ENCODE measurements at regions not wholly inside any gene's neighbourhood (a gene's known extent, or its start where the extent isn't known, plus 50 kb on each side); places are given as distances from the start of the nearest gene placed in this dataset.

DNA sequence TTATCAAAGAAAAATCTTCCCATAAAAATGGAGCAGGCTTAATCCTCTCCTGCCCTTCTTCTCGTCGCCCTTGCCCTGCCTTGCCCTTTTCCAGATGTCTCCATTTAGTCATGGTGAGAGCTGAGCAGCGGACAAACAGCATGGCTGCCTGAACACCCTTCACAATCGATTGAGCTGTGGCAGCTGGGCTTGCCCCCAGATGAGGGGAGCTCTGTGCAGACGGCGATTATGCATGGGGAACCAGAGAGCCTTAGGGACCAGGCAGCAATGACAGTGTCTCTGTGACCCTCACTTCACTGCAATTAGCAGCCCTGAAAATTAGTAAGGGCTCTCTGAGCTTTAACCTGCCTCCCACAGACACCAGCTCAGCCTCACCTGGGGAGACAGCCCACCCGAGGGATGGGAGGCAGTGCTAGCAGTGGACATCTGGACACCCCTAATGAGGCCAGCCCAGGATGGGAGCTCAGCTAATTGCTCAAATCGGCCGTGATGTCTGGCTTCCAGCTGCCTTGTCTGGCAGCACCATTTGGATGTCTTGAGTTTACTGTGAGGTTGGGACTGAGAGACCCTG, 365.7 kb downstream of the TNS1 start:
- H3K9me2 ChIP-seq (ENCODE audit: insufficient read depth), result no peaks in the 10 kb centered on the region
- H4K20me1 ChIP-seq (ENCODE audit: insufficient read depth), result no peaks in the 10 kb centered on the region
- no peak for TF ChIP-seq EZH2 (IDR thresholded peaks at IDR 0.05; ENCODE audit: low read depth)
- TF ChIP-seq, protein P1, sequence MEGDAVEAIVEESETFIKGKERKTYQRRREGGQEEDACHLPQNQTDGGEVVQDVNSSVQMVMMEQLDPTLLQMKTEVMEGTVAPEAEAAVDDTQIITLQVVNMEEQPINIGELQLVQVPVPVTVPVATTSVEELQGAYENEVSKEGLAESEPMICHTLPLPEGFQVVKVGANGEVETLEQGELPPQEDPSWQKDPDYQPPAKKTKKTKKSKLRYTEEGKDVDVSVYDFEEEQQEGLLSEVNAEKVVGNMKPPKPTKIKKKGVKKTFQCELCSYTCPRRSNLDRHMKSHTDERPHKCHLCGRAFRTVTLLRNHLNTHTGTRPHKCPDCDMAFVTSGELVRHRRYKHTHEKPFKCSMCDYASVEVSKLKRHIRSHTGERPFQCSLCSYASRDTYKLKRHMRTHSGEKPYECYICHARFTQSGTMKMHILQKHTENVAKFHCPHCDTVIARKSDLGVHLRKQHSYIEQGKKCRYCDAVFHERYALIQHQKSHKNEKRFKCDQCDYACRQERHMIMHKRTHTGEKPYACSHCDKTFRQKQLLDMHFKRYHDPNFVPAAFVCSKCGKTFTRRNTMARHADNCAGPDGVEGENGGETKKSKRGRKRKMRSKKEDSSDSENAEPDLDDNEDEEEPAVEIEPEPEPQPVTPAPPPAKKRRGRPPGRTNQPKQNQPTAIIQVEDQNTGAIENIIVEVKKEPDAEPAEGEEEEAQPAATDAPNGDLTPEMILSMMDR (conservative IDR thresholded peaks at IDR 0.05), result no peak
- H3F3A ChIP-seq (ENCODE audit: insufficient read depth, low read depth), result no peaks in the 10 kb centered on the region
- no peak overlapping the region for H2AFZ ChIP-seq
- BruUV-seq (replicated peaks), result no TSS peak
- ChIA-PET POLR2A (ENCODE audit: unreplicated experiment) (interaction anchor here (0.6 kb wide), 2 partner anchors 14 to 49 kb away, joined by 3 read pairs; no protein-coding TSS in a partner anchor), CTCF (no interaction called here)
- no peak overlapping the region for H3K4me2 ChIP-seq
- H3K4me1 ChIP-seq (replicated peaks; ENCODE audit: insufficient read depth), result no peaks in the 10 kb centered on the region
- H3K27me3 ChIP-seq (ENCODE audit: insufficient read depth, low read depth), result no peaks in the 10 kb centered on the region
- H3K27ac ChIP-seq, result no peak overlapping the region
- no peaks in the 10 kb centered on the region for H3K79me2 ChIP-seq (ENCODE audit: low read depth)
- no peaks in the 10 kb centered on the region for H3K9me3 ChIP-seq (ENCODE audit: insufficient read depth, low read depth)
- H3K36me3 ChIP-seq (ENCODE audit: low read depth), result no peaks in the 10 kb centered on the region
- DNase-seq, result no peak
- intact Hi-C loops (cut with micrococcal nuclease; ENCODE audit: unreplicated experiment), result no loop called here
- no peak overlapping the region for H3K4me3 ChIP-seq

DNA sequence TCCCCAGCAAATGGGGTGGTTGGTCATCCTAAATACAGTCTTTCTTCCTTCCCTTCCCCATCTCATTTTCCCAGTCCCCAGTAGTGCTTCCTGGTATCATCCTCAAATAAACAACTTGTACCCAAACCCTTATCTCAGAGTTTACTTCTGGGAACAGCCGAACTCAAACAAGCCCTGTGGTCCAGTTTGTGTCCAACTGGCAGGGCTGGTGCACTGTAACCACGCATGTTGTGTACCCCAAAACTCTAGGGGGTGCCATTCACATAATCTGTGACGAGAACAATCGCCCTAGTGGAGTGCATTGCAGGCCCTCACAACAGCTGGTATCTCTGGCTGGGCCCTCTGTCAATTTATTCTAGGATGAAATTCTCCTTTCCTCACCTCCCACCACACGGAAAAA, 366.2 kb downstream of the TNS1 start:
- Histone ChIP-seq H3K4me3 (no peak overlapping the region), H2AFZ (no peak overlapping the region), H3K4me1 (replicated peaks; ENCODE audit: insufficient read depth) (no peaks in the 10 kb centered on the region), H3F3A (ENCODE audit: insufficient read depth, low read depth) (no peaks in the 10 kb centered on the region), H3K79me2 (ENCODE audit: low read depth) (no peaks in the 10 kb centered on the region), H3K4me2 (no peak overlapping the region), H3K9me3 (ENCODE audit: insufficient read depth, low read depth) (no peaks in the 10 kb centered on the region), H3K9me2 (ENCODE audit: insufficient read depth) (no peaks in the 10 kb centered on the region), H3K36me3 (ENCODE audit: low read depth) (no peaks in the 10 kb centered on the region), H3K27me3 (ENCODE audit: insufficient read depth, low read depth) (no peaks in the 10 kb centered on the region), H4K20me1 (ENCODE audit: insufficient read depth) (no peaks in the 10 kb centered on the region), H3K27ac (no peak overlapping the region)
- POLR2A ChIA-PET (ENCODE audit: unreplicated experiment), result interaction anchor here (0.6 kb wide), 1 partner anchor 14 kb away, joined by 3 read pairs; no protein-coding TSS in a partner anchor
- no TSS peak for BruUV-seq (replicated peaks)
- CTCF ChIA-PET, result no interaction called here
- no peak for TF ChIP-seq EZH2 (IDR thresholded peaks at IDR 0.05; ENCODE audit: low read depth)
- TF ChIP-seq, protein P1 (conservative IDR thresholded peaks at IDR 0.05), result no peak
- intact Hi-C loops (cut with micrococcal nuclease; ENCODE audit: unreplicated experiment), result no loop called here
- no peak for DNase-seq

DNA sequence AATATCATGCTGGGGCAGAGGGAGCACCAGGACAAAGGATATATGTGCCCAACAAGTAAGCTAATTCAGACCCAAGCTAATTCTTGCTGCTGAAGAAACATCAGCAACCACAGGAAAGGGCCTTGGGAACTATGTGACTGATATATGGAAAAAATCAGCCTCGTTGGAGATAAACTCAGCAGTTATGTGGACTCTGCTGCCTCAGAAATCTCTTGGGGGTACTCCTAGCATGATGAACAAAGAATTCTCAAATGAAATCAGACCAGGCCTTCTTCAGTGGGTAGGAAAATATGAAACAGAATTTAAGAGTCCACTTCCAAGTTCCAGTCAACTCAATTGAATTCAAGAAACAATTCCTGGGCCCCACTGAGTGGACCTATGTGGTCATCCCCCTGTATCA, 367.9 kb downstream of the TNS1 start:
- no peaks in the 10 kb centered on the region for H3K27me3 ChIP-seq (ENCODE audit: insufficient read depth, low read depth)
- H4K20me1 ChIP-seq (ENCODE audit: insufficient read depth), result no peaks in the 10 kb centered on the region
- DNase-seq, result no peak
- H3K79me2 ChIP-seq (ENCODE audit: low read depth), result no peaks in the 10 kb centered on the region
- no peak for TF ChIP-seq EZH2 (IDR thresholded peaks at IDR 0.05; ENCODE audit: low read depth)
- TF ChIP-seq, protein P1 (conservative IDR thresholded peaks at IDR 0.05), result no peak
- H3K4me3 ChIP-seq, result no peak overlapping the region
- no peaks in the 10 kb centered on the region for H3K9me2 ChIP-seq (ENCODE audit: insufficient read depth)
- H3K4me2 ChIP-seq, result no peak overlapping the region
- BruUV-seq (replicated peaks), result no TSS peak
- no peaks in the 10 kb centered on the region for H3K9me3 ChIP-seq (ENCODE audit: insufficient read depth, low read depth)
- no peaks in the 10 kb centered on the region for H3K4me1 ChIP-seq (replicated peaks; ENCODE audit: insufficient read depth)
- POLR2A ChIA-PET (ENCODE audit: unreplicated experiment), result no interaction called here
- H3F3A ChIP-seq (ENCODE audit: insufficient read depth, low read depth), result no peaks in the 10 kb centered on the region
- CTCF ChIA-PET, result no interaction called here
- H3K27ac ChIP-seq, result no peak overlapping the region
- no peaks in the 10 kb centered on the region for H3K36me3 ChIP-seq (ENCODE audit: low read depth)
- no peak overlapping the region for H2AFZ ChIP-seq
- intact Hi-C loops (cut with micrococcal nuclease; ENCODE audit: unreplicated experiment), result no loop called here

Data from PC-9 (cell line).